ENCODE measurements at regions not wholly inside any gene's neighbourhood (a gene's known extent, or its start where the extent isn't known, plus 50 kb on each side); places are given as distances from the start of the nearest gene placed in this dataset.

- DNase-seq (ENCODE audit: low read depth in 2 of 2), result no peak
These were observed 51.4 kb upstream of the ITM2B start for GRCh38 chr13:48181482-48182145.

- no peak for DNase-seq (ENCODE audit: low read depth in 2 of 2)
These were observed 54.9 kb upstream of the ITM2B start for GRCh38 chr13:48178126-48178525.

GRCh38 chr13:48176781-48177180 is 56.2 kb upstream of the ITM2B start:
- no peak for DNase-seq (ENCODE audit: low read depth in 2 of 2)

GRCh38 chr13:48175185-48175584 is 57.8 kb upstream of the ITM2B start:
- DNase-seq (ENCODE audit: low read depth in 2 of 2), result no peak

GRCh38 chr13:48167866-48168265 is 65.1 kb upstream of the ITM2B start:
- DNase-seq (ENCODE audit: low read depth in 2 of 2), result no peak

- no peak for DNase-seq (ENCODE audit: low read depth in 2 of 2)
These were observed 67.3 kb upstream of the ITM2B start for GRCh38 chr13:48165727-48166126.

- no peak for DNase-seq (ENCODE audit: low read depth in 2 of 2)
These were observed 67.9 kb upstream of the ITM2B start for GRCh38 chr13:48165063-48165462.

GRCh38 chr13:48163061-48163460 is 68.2 kb upstream of the MED4 start:
- DNase-seq (ENCODE audit: low read depth in 2 of 2), result no peak

- no peak for DNase-seq (ENCODE audit: low read depth in 2 of 2)
These were observed 67.3 kb upstream of the MED4 start for GRCh38 chr13:48162217-48162616.

- DNase-seq (ENCODE audit: low read depth in 2 of 2), result no peak
These were observed 66.8 kb upstream of the MED4 start for GRCh38 chr13:48161530-48162179.

- DNase-seq (ENCODE audit: low read depth in 2 of 2), result no peak
These were observed 65.8 kb upstream of the MED4 start for GRCh38 chr13:48160606-48161278.

GRCh38 chr13:48159826-48160225 is 64.9 kb upstream of the MED4 start:
- DNase-seq (ENCODE audit: low read depth in 2 of 2), result no peak

GRCh38 chr13:48159401-48159800 is 64.5 kb upstream of the MED4 start:
- peak in 1 of 2 donors; percentile 6 for DNase-seq (ENCODE audit: low read depth in 2 of 2)

- DNase-seq (ENCODE audit: low read depth in 2 of 2), result no peak
These were observed 64.0 kb upstream of the MED4 start for GRCh38 chr13:48158915-48159314.

- no peak for DNase-seq (ENCODE audit: low read depth in 2 of 2)
These were observed 63.4 kb upstream of the MED4 start for GRCh38 chr13:48158290-48158689.

GRCh38 chr13:48156466-48156865 is 61.6 kb upstream of the MED4 start:
- peak; percentile 52 to 53 for DNase-seq (ENCODE audit: low read depth in 2 of 2)

- no peak for DNase-seq (ENCODE audit: low read depth in 2 of 2)
These were observed 60.9 kb upstream of the MED4 start for GRCh38 chr13:48155848-48156247.

- no peak for DNase-seq (ENCODE audit: low read depth in 2 of 2)
These were observed 59.8 kb upstream of the MED4 start for GRCh38 chr13:48154671-48155070.

- DNase-seq (ENCODE audit: low read depth in 2 of 2), result no peak
These were observed 58.3 kb upstream of the MED4 start for GRCh38 chr13:48153186-48153585.

GRCh38 chr13:48151363-48152161 is 56.7 kb upstream of the MED4 start:
- no peak for DNase-seq (ENCODE audit: low read depth in 2 of 2)

GRCh38 chr13:48148454-48148853 is 53.5 kb upstream of the MED4 start:
- DNase-seq (ENCODE audit: low read depth in 2 of 2), result no peak

GRCh38 chr13:48146636-48147035 is 51.7 kb upstream of the MED4 start:
- DNase-seq (ENCODE audit: low read depth in 2 of 2), result no peak

All from stimulated activated CD8-positive, alpha-beta memory T cell treated with anti-CD3 and anti-CD28 coated beads, Interleukin-15, amount 100 ng/mL, for 48 hours (primary cell).